ENCODE measurements at regions not wholly inside any gene's neighbourhood (a gene's known extent, or its start where the extent isn't known, plus 50 kb on each side); places are given as distances from the start of the nearest gene placed in this dataset.
"Not testable (repeated sequence)": the region's sequence is repeated elsewhere in the genome, so short reads cannot be mapped to it uniquely, and the experiment has no call there.

DNA sequence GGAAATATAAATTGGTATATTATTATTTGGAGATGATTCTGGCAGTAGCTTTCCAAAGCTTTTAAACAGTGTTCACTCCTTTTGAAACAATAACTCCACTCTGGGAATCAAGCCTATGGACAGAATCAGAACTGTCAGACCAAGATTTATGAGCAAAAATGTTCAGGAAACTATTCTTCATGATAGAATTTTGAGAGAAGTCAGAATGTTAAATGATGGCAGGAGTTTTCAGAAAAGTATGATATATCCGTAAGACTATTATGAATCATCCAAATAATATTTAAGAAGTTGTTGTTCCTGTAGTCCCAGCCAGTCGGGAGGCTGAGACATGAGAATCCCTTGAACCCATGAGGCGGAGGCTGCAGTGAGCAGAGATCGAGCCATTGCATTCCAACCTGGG, 50.5 kb upstream of the ADGRG2 start:
- DNase-seq (ENCODE audit: low spot score) = no peak

DNA sequence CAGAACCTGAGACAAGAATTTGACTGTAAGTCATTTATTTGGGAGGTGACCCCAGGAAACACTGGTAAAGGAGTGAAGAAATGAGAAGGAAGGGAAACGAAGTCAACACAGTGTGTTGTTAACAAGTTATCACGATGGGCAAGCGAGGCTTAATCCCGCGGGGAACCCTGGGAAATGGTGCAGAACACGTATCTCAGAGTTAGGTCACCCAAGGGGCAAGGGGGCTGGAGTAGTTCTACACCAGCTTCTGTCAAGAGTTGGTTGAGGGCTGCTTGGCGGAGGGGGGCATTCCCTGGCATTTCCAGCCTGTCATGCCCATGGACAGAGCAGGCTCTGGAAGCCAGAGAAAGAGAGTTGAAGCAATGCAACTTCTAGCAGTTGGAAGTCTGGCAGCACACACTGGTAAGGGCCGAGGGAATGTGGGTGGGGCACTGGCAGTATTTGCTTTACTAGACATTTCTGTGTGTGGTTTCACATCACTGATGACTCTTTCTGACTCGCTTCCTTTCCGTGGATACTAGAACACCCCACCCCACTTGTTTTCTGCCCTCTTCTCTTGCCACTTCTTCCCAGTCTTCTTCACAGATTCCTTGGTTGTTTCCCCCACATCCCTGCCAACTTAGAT, 52.2 kb upstream of the ADGRG2 start:
- peak; percentile 68 for DNase-seq (ENCODE audit: low spot score)

DNA sequence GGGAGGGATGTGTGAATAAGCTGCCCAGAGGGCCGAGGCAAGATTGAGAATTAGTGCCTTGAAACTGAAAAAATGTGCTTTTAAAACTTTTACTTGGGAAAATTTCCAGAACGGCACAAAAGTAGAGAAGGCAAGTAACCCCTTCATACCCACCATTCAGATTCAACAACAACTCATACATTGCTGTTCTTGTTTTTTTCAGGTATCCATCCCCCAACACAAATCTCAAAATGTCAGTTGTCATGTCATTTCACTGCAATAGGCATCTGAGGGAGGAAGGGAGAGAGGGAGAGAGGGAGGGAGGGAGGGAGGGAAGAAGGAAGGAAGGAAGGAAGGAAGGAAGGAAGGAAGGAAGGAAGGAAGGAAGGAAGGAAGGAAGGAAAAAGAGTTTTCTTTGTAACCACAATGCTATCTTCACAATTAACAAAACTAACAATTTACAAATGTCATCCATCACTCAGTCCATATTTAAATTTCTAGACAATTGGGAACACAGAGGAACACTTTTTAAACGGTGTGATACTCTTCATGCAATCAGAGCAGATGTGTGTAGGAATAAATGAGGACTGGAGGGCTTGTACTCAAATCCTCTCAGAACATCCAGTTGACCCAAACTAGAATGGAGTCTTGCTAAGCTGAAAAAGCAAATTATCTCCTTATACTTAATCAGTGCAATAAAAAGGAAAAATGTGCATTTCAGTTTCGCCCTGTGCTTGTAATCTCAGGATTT, 54.8 kb upstream of the ADGRG2 start:
- no peak for DNase-seq (ENCODE audit: low spot score)

DNA sequence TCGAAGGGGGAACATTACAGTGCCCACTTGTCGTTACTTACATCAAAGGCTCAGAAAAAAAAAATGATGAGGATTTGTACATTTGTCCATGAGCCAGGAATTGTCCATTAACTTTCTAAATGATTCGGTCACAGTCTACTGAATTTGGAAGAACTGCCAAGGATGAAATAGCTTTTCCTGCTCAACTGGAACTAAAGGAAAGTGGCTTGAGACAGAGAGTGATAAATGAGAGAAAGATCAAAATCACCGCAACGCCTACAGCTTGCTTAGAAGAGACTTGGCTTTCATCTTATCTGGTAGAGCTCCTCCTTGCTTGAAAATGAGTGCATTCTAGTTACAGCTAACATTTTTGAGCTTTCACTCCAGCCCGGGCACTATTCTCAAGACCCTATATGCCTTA, 55.5 kb upstream of the ADGRG2 start:
- no peak for DNase-seq (ENCODE audit: low spot score)

DNA sequence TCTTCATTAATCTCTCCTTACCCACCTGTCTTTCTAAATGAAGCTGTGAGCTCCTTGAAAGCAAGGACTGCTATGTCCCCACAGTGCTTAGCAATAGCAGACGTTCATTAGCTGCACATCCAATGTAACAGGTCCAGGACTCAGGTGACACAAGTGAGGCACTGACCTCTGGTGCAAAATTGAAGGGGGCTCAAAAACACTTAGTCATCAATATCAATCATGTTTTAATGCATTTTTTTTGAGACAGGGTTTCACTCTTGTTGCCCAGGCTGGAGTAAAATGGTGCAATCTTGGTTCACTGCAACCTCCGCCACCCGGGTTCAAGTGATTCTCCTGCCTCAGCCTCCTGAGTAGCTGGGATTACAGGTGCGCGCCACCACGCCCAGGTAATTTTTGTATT, 56.1 kb upstream of the ADGRG2 start:
- DNase-seq (ENCODE audit: low spot score) = no peak

DNA sequence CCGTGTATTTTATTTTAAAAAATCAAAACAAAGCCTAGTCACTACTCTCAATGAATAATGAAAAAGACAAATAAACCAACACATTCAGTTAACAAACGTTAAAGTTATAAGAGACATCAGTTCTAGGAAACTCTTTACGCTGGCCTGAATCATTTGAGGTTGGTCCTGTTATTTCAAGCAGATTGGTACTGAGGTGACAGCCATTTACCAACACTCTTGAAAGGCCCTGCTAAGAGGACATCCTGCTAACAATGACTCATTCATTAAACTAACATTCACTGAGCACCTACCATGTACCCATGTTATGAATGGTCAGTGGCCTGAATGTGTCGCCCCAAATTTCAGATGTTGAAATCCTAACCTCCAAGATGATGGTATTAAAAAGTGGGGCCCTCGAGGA, 57.1 kb upstream of the ADGRG2 start:
- DNase-seq (ENCODE audit: low spot score) = no peak

DNA sequence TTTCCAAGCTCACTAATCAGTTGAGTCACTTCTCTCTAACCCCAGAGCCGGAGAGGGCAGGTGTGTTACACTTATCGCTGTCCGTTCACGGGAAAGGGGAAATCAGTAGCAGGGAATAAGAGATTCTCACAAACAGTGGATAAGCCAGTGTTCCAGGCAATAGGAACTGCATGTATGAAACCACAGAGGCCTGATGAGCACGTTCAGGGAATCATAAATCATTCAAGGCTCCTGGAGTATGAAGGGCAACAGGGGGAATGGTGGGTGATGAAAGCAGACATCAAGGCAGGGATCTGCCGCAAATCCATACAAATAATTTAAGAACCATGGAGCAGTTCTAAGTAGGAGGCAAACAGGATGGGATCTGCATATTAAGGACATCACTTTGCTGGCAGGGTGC, 59.1 kb upstream of the ADGRG2 start:
- no peak for DNase-seq (ENCODE audit: low spot score)

DNA sequence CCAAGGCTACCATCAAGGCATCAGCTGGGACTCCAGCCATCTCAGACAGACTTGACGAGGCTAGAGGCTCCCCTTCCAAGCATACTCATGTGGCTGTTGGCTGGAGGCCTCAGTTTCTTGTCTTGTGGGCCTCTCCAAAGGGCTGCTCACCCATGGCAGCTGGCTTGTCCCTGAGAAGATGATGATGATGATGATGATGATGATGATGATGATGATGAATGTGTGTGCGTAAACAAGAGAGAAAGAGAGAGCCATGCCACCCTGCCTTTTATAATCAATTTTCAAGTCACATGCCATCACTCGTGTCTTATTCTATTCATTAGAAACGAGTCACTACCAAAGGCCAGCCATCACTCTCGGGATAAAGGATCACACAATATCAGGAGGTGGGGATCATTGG, 60.5 kb upstream of the ADGRG2 start:
- no peak for DNase-seq (ENCODE audit: low spot score)

DNA sequence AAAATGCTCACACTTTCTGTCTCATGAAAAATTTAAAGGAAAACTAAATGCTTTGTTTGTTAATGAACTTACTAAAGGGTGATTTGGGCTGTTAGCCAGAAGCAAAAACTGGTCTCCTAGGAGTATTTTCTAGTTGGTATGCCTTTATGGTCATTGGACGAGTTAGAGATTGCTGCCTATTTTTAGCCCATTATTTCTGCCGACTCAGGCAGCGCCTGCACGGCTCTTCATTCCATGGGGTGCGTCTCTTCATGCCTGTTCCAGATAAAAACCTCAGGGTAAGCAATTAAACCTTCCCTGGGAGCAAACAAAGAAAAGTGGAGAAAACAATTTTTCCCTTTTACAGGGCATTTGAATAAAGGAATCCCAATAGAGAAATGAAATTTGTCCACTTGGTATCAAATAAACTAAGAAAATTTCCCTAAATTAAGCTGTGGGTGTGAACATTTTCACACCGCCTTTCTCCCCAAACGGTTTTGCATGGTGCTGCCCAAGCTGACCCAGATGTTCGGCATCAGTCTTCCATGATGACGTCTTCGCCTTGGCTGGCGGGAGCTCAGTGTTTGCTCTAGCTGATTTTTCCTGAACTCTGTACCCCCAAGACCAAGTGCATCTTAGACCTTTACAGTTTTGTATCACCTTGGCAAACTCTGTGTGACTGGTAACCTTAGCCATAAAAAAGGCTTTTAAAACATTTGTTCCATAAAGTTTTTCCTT, 61.7 kb upstream of the ADGRG2 start:
- no peak for DNase-seq (ENCODE audit: low spot score)

DNA sequence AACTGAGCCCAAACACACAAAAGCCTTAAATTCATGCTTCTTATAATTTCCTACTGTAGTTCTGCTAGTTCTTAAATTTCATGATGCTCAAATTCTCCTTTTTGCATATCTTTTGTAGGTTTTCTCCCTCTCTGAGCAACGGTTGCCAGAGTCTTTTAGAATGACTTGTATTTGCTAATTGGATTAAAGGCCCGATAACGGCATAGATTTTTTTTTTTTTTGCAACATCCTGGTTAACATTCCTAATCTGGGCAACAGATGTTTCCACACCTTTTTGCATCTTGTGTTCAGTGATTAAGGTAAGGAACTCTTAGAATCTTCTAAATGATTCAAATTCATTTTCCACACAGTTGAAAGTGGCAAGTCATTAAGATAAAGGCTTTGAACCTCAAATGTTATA, 66.3 kb upstream of the ADGRG2 start:
- no peak for DNase-seq (ENCODE audit: low spot score)

DNA sequence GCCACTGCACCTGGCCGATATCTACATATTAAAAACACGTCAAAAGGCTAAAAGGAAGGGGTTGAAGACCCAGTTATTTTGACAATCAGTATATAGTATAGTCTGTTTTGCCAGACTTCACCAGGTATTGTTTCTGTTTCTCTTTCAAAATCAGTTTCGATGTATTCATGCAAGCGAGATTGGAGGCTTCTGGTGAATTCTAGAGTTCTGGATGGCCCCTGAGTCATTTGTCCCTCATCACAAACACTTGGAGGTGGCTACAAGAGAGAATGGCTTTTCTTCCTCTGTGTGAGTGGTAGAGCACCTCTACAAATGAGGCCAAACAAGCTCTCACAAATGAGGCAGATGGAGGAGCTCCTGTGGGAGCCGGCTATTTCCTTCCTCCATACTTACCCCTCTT, 68.6 kb upstream of the ADGRG2 start:
- DNase-seq (ENCODE audit: low spot score) = no peak

DNA sequence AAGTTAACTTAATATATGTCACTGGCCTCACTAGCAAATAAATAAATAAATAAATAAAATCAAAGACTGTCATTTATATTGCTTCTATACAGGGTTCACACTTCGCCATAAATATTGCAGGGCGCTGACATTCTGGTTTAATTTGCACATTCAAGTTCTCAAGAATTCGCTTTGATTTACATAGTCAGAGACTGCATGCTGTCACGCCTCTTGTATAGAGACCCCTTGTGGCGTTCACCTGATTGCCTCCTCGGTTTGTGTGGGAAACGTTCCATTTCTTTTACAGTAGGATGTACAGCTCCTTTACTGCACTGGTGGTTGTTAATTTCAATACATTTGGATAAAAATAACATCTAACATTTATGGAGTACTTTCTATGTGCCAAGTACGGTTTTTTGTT, 71.3 kb upstream of the ADGRG2 start:
- DNase-seq (ENCODE audit: low spot score) = no peak

DNA sequence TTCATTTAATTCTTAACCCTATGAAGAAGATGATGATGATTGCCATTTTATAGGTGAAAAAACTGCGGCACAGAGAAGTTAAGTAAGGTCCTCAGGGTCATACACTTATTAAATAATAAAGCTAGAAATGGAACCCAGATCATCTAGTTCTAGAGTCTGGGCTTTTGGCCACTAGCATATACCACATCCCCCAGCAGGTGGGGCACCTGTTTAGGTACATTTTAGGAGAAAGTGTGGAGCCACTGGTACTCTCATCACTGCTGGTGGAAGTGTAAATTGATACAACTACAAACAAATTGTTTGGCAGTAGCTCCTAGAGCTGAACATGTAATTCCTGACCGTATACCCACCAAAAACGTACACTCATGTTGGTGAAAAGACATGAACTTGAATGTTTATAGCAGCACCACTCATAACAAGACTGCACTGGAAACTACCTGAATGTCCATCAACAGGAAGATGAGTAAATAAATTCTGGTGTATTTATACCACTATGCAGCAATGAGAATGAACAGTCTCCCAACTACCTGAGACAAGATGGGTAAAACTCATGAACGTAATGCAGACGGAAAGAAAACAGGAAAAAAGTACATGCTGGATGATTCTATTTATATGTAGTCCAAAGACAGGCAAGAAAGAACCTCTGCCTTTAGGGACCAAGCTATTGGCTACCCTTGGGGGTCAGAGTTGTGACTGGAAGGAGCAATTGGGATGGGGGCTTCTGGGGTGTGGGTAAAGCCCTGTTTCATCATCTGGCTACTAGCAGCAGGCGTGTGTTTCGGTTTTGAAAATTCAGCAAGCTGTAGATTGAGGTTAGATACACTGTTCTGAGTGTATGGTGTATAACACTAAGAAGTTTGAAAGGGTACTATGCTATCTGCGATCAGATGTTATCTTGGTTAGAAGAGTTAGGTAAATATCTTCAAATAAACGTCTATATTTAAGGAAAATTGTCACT, 72.3 kb upstream of the ADGRG2 start:
- DNase-seq (ENCODE audit: low spot score) = no peak

DNA sequence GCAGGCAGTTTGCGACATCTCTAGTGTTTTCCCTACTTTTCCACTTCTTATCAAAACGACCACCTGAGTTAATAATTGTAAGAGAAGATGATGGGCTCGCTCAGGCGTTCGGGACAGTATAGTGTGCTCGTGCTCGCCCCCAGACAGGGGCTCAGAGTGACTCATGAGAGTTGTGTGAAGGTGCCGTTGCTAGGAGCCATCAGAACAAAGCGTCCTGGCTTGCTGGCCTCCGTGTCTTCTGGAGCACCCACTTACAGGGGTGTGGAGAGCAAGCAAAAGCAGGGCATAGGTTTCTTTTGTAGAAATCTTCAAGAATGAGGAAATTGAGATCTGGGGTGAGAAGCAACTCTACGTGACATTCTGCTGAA, 73.0 kb upstream of the ADGRG2 start:
- DNase-seq (ENCODE audit: low spot score) = no peak

DNA sequence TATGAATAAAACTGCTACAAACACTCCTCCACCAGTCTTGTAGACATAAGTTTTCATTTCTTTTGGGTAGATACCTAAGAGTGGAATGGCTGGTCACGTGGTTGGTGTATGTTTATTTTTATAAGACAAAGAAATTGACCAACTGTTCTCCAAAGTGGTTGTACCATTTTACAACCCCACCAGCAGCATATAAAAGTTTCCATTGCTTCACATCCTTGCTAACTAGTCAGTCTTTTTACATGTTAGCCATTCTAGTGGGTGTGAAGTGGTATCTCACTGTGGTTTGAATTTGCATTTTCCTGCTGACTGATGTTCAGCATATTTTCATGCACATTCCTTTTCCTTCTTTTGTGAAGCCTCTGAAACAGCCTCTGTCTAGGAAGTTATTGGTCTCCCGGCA, 76.2 kb upstream of the ADGRG2 start:
- DNase-seq (ENCODE audit: low spot score) = no peak

DNA sequence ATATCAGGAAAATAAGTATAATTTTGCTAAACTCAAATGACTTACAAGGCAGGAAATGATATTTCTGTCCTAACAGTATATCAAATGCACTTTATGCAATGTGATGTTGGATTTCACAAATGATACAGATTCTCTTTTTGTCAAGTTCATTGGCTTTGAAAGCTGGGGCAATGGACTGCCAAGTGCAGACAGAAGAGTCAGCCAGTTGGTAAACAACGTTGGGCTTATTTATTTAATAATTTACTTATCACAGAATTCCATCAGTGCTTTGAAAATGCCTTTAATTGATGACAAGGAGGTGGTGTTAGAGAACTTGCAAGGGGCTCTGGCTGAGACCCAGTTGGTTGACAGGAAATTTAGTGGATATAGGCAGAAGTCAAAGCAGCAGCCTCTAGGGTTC, 79.9 kb upstream of the ADGRG2 start:
- DNase-seq (ENCODE audit: low spot score) = no peak

DNA sequence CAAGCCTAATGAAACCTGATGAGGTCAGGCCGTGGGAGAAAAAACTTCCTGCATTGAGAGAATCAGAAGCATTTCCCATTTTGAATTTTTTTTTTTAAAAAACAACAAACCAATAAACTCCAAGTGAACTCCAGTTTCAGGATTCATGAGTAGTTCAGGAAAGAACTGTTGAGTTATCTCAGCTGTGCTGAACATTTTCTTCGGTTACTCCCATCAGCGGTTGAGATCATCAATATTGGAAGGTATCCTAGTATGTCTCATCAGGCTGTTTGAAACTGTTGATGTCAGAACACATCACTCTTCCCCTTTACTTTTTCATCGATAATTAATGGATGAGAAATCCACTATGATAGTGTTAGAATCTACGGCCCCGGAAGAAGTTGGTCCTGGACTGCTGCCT, 82.4 kb upstream of the ADGRG2 start:
- no peak for DNase-seq (ENCODE audit: low spot score)

DNA sequence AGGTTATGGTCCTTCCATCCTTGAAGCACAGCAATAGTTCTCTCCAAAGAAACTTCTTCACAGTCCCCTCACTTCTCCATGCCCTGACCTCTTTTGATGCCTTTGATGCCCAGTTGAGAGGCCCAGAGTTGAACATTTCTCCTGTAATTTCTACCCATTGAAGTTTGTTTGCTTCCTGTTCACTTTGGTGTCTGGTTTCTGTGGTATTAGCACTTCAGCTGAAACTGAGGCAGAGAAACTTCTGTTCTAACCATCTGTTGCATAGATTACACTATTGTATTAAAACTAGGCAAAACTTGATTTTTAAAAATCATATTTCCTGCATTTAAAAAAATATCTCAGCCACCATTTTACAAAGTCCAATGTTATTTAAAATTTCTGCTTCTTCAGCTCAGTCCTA, 89.8 kb upstream of the ADGRG2 start:
- no peak for DNase-seq (ENCODE audit: low spot score)

DNA sequence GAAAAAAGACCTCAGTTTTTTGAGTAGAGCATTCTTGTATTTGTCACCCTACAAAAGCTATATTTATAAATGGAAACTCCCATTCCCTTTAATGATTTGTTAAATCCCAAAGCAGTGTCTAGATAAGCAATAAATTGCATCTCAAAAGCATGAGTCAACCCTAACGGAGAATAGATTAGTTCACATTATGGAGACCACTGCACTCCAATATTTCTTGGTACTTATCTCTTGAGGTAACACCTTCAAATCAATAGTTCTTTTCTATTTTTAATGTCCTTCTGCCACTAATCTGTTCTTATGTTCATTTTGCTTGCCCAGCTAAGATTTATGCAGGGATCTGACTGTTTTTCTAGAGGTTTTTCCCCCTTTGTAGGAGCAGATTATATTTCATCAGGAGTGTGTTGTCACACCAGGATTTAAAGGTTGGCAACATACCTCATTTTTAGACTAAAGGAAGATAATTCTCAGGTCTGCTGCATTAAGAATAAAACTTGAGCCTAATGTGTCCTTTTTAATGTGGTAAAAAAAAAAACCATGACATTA, 91.4 kb upstream of the ADGRG2 start:
- DNase-seq (ENCODE audit: low spot score) = no peak

DNA sequence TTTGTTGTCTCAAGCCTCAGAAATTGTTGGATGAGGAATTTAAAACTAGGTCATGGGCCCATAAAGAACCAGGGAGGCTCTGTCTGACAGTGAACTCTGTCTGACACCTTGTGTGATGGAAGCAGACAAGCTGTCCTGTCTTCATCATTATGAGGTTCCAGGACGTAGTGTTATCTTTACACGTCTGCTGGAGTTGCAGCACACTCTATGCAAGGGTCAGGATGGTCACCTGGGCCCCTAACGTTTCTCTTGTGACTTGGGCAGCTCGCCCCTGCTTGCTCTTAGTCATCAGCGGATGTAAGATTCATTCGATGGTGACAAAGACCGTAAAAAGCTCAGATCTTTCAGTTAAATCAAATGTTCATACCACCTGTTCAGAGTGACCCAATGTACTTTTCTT, 92.0 kb upstream of the ADGRG2 start:
- no peak for DNase-seq (ENCODE audit: low spot score)

DNA sequence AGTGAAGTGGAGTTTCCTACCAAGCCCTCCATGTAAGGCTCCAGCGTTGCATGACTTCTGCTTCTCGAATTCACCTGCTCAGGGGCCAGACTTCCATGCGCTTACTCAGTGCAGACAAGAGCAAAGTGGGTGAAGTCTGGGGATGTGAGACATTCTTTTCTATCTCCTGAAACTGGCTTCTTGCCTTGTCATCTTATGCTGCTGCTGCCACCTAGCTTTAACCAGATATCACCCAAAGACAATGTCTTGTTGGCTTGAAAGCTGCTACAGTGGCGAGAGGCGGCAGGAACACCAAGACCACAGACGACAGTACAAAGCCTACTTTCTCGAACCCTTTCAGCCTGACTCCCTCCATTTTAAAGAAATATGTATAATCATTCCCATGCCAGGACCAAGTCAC, 103.6 kb upstream of the ADGRG2 start:
- peak; percentile 7 for DNase-seq (ENCODE audit: low spot score)

DNA sequence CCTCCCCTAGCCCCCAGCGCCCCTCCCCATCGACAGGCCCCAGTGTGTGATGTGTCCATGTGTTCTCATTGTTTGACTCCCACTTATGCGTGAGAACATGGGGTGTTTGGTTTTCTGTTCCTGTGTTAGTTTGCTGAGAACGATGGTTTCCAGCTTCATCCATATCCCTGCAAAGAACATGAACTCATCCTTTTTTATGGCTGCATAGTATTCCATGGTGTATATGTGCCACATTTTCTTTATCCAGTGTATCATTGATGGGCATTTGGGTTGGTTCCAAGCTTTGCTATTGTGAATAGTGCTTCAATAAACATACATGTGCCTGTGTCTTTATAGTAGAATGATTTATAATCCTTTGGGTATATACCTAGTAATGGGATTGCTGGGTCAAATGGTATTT, 107.6 kb upstream of the ADGRG2 start:
- not testable (repeated sequence) for DNase-seq (ENCODE audit: low spot score)
